Loucy (cell line): ENCODE measurements at regions not wholly inside any gene's neighbourhood (a gene's known extent, or its start where the extent isn't known, plus 50 kb on each side); places are given as distances from the start of the nearest gene placed in this dataset.
"Not testable (repeated sequence)": the region's sequence is repeated elsewhere in the genome, so short reads cannot be mapped to it uniquely, and the experiment has no call there.

Source experiments
- EZH2phosphoT487 ChIP-seq: fragments of 200-600 bp; IDR thresholded peaks from 2 replicates; pipeline ENCODE4 v1.6.1; 2018; ENCODE audit warnings: antibody characterized with exemption, mild to moderate bottlenecking, moderate library complexity, borderline replicate concordance
- TF ChIP-seq, protein P1 (sequence below): fragments of 200-600 bp; sonication (generic); conservative IDR thresholded peaks from 2 replicates; pipeline ENCODE4 v1.5.1; 2014; ENCODE audit warnings: mild to moderate bottlenecking, antibody characterized with exemption, low read length

GRCh38 chr1:232871291-232871969, 66.2 kb downstream of the MAP10 start:
- TF ChIP-seq, protein P1, sequence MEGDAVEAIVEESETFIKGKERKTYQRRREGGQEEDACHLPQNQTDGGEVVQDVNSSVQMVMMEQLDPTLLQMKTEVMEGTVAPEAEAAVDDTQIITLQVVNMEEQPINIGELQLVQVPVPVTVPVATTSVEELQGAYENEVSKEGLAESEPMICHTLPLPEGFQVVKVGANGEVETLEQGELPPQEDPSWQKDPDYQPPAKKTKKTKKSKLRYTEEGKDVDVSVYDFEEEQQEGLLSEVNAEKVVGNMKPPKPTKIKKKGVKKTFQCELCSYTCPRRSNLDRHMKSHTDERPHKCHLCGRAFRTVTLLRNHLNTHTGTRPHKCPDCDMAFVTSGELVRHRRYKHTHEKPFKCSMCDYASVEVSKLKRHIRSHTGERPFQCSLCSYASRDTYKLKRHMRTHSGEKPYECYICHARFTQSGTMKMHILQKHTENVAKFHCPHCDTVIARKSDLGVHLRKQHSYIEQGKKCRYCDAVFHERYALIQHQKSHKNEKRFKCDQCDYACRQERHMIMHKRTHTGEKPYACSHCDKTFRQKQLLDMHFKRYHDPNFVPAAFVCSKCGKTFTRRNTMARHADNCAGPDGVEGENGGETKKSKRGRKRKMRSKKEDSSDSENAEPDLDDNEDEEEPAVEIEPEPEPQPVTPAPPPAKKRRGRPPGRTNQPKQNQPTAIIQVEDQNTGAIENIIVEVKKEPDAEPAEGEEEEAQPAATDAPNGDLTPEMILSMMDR: not testable (repeated sequence)
- TF ChIP-seq EZH2phosphoT487: not testable (repeated sequence)
